SH-SY5Y (cell line): ENCODE measurements at regions not wholly inside any gene's neighbourhood (a gene's known extent, or its start where the extent isn't known, plus 50 kb on each side); places are given as distances from the start of the nearest gene placed in this dataset.

Experiments used
- GATA2 ChIP-seq: IDR thresholded peaks from 2 replicates; pipeline ENCODE4 v1.6.1; 2011; ENCODE audit warnings: mild to moderate bottlenecking, low read depth, low read length
- GATA3 ChIP-seq: IDR thresholded peaks from 2 replicates; pipeline ENCODE4 v1.6.1; 2011; ENCODE audit warnings: low read depth, mild to moderate bottlenecking, low read length, moderate library complexity

GRCh38 chr2:105611333-105611637 is 133.4 kb upstream of the NCK2 start:
- no peak for TF ChIP-seq GATA3
- TF ChIP-seq GATA2, result no peak

GRCh38 chr2:105610576-105611332 is 134.0 kb upstream of the NCK2 start:
- TF ChIP-seq GATA2 (no peak), GATA3 (no peak)

- no peak for TF ChIP-seq GATA2
- TF ChIP-seq GATA3, result no peak
These were observed 134.8 kb upstream of the NCK2 start for GRCh38 chr2:105609746-105610402.

DNA sequence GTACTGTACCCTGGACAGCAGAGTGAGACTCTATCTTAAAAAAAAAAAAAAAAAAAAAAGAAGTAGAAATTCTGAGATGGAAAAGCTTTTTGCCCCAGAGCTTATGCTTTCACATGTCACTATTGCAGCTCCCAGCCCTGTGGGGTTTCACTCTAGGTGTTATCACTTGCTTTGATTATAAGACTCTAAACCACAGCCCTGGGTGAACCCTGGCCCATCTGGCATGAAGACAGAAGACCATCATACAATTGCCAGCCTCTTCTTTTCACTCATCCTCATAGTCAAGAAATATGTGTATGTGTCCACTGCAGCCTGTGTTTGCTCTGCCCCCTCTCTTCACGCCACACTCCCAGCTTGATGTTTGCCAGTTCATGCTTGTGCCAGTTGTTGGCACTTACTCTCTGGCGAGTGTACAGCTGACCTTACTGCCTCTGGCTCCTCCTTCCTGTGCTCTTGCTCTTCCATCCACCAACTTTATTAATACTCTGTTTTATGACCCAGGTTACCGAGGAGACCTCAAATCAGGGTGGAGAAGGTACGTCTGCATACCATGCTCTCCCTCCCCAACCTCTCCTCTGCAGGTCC is 136.7 kb upstream of the NCK2 start:
- no peak for TF ChIP-seq GATA2
- TF ChIP-seq GATA3, result no peak

DNA sequence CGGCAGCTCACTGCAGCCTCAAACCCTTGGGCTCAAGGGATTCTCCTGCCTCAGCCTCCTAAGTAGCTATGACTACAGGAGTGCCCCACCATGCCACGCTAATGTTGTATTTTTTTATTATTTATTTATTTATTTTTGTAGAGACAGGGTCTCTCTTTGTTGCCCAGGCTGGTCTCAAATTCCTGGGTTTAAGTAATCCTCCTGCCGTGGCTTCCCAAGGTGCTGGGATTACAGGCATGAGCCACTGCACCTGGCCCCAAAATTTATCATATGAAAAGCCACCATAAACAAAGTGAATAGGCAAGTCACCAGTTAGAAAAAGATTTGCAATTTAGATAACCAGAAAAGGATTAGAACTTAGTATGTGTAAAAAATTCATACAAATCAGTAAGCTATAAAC is 138.6 kb upstream of the NCK2 start:
- no peak for TF ChIP-seq GATA3

DNA sequence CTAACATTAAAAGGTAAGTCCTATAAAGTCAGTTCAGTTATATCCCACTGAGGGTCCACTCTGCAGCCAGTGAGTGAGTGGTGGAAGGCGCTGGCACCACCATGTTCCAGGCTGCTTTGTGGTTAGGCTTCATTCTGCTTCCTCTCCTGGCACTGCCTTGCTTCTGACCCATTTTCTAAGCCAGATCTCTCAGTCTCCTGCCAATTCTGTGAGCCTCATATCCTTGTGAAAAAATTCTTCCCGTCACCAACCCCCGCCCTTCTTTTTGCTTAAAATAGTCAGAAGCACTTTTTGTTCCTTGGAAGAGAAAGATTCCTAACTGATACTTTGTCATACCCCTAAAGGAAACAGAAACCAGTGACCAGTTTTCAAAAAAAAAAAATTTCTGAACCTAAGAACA is 139.8 kb upstream of the NCK2 start:
- no peak for TF ChIP-seq GATA2
- TF ChIP-seq GATA3, result no peak

DNA sequence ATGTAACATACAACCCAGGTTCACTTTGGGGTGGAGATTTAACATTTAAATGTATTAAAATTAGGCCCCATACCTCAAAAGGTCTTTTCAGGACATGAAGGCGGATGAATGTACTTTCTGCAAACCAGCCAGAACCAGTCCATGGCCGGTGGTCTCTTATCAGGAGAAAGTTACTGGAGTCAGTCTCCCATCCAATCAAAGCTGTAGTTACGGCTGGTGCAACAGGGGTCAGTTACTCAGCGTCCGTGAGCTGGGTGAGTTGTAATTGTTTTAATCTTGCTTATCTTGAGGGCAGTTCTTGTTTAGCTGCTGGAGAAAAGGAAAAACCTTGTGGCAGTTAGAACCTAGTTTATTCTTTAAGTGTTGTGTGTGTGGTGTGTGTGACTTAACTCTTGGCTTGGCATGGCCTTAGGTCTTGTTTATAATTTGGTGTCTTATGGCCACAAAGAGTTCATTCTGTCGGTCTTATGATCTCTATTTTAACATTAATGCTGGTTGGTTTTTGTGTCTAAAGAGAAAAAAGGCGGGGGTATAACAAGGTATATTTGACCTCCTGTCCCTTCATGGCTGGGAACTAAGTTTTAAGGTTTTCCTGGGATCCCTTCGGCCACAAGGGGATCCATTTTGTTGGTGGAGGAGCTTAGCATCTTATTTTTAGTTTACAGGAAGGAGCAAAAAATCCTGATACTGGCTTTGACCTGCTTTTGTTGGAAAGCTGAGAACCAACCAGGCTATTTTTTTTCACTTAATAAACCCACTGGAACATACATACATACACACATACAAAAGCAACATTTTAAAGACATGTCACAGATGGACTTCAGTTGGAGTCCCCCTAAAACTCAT is 143.5 kb upstream of the NCK2 start:
- TF ChIP-seq GATA2 (no peak), GATA3 (no peak)

- TF ChIP-seq GATA3, result no peak
- no peak for TF ChIP-seq GATA2
These were observed 144.1 kb upstream of the NCK2 start for GRCh38 chr2:105600602-105600948.

DNA sequence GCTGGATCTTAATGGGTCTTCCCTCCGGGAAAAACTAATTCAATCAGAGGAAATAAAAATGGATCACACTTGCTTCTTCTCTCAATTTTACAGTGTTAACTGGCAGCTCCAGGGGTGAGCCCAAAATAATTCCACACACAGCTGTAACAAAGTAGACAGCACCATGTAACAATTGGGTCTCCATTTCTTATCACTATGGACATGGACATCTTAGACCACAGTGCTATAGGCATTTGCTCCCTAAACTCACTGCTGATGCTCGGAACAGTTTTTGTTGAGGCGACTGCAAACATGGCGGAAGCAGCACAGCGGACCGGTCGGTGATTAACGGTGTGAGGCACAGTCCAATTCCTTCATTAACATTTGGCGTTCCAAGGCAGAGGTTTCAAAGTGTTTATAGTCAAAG is 144.7 kb upstream of the NCK2 start:
- no peak for TF ChIP-seq GATA2
- no peak for TF ChIP-seq GATA3

DNA sequence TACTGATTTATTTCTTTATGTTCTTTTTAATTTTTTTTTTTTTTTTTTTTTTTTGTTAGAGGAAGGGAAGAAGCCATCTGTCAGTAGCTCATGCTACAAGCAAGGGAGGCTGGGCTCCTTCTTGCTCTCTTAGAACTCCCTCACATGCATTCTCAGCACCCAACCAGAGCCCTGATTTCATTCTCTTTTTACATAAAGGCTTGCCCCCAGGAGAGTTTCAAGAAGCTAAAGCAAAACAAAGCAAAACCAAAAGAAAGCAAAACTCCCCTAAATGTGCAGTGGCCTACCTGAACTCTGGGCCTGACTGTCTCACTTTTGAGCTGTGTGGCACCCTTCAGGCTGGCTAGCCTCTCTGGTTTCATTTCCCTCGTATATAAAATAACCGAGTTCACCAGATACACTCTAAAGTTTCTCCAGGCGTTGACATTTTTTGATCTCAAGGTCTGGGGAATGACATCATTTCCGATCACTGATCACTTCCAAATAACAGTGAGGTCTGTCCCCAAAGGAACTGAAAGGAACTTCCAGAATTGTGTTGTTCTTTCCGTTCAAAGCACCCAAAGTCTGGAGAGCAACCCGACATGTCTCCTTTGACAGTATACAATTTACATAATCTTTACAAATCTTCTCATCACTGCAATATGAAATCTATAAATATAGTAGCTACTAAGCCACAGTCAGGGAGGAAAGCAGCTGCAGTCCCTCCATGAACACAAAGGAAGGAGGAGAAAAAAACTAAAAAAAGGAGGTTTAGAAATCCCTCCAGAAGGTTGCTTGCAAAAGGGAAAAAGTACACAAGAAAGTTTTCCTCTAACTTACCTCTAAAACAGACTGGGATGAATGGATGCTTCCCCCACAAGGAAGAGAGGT is 145.6 kb upstream of the NCK2 start:
- TF ChIP-seq GATA3 (no peak), GATA2 (no peak)

- TF ChIP-seq GATA2, result no peak
- TF ChIP-seq GATA3, result no peak
These were observed 146.6 kb upstream of the NCK2 start for GRCh38 chr2:105597806-105598803.

DNA sequence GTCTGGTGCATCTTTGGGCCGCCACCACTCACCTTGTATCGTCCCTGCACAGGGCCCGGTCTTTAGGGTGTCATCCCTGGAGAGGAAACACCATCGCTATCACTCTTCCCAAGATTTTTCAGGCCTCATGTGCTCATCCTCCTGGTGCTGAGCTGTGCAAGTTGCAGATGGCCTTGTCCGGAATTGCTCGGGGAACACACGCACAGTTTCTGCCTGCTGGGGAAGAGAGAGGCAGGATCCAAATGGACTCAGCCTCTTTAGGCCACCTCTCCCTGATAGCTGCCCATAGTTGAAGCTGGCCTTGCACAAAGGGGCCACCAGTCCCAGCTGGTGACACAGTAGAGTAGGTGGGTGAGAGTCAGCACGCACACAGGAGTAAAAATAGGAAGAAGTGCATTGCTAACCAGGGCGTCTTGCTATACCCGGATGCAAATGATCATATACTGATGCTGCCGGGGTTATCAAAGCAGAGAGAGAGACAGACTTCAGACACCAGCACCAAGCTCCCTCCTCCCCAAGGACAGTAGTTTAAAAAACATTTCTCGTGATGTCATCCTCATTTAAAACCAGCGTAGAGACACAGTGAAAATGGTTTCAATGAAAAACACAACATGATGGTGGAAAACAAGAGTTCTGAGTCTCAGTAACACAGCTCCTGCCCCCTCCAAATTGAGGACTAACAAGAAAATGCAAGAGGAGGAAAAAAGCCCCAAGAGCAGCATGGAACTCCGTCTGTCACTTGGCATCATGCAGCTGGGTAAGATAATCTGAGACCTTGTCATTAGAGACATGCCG is 147.5 kb upstream of the NCK2 start:
- TF ChIP-seq GATA2, result no peak
- TF ChIP-seq GATA3, result no peak
